ENCODE measurements at regions not wholly inside any gene's neighbourhood (a gene's known extent, or its start where the extent isn't known, plus 50 kb on each side); places are given as distances from the start of the nearest gene placed in this dataset.

DNA sequence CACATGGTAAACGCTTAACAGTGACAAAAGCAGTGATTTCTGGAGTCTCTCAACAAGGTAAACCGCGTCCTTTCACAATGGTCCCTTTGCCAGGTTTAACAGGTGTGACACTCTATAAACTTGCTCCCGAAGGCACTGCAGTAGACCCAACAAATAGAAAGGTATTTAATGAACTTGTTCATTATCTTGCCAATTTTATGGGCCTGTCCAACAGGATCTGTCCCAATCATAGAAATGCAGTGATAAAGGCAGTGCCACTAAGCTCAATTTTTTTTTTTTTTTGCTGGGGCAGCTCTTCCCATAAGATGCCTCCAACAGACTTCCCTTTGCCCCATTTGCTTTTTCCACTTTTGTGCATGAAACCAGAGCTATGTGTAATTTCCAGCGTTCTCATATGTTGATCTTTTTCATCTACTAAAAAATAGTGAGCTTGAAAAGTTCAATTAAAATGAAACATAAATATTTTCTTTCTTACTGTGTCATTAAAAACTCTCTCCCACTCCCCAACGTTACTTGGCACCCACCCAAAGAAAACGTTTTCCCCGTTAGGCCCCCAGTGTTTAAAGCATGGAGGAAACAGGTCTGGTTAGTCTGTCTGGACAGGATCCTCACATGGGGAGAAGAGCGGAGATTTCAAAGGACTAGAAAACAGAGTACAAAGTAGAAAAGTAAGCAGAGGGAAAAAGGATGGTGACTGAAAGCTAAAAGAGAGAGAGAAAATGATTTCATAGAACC, 80.9 kb upstream of the SPATA31D4 start:
- no peak for DNase-seq (ENCODE audit: low spot score)

DNA sequence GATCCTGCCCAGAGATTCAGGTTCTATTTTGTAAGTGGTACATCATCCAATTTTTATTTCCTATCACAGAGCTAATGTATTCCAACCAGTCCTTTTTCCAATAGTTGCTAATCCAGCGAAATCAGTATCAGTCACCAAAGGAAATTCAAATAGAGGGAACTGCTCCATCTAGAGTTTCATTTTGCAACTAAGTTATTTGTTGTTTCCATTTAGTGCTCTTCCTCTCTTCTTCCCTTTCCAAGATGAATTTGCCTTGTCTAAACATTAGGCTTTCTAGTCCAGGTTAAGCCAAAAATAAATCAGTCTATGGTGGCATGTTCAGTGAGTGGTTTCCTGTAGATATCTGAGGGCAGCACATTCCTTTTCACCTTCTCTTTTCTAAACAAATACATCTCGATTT, 79.8 kb upstream of the SPATA31D4 start:
- DNase-seq (ENCODE audit: low spot score), result peak; percentile 73

DNA sequence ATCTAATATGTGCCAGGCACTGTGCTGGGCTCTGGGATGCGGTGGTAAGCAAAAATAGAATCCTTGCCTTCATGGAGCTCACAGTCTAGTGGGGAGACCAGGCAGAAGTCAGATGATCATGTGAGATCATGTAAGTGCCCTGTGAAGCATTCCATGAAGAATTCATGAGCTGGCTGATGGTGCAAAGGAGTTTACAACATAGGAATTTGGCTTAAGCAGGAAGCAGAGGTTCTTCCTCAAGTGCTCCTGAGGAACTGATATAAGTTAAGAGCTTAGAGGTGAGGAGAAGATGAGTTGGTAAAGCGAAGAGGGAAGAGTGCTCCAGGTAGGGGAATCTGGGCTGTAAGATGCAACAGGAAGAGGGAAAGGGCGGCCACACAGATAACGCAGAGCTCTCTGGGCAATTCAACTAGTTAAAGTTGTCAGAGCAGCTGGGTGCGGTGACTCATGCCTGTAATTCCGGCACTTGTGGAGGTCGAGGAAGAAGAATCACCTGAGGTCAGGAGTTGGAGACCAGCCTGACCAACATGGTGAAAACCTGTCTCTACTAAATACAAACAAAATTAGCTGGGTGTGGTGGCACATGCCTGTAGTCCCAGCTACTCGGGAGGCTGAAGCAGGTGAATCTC, 78.5 kb upstream of the SPATA31D4 start:
- DNase-seq (ENCODE audit: low spot score), result no peak

DNA sequence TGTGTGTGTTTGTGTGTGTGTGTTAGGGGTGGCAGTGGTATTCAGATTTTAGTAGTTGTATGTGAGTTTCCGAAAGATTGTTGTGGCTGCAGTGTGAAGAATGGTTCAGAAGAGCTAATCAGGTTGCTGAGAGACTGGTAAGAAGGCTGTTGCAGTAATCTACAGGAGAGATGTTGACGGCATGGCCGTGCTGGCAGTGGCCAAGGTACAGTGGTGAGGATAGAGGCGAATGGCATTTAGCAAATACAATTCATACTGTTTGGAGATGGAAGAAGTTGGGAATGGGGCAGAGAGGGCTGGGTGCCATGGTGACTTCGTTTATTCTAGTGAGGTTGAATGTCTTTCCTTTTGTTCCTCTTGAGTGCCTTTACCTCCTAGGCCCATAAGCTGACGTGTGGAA, 77.5 kb upstream of the SPATA31D4 start:
- DNase-seq (ENCODE audit: low spot score), result no peak

DNA sequence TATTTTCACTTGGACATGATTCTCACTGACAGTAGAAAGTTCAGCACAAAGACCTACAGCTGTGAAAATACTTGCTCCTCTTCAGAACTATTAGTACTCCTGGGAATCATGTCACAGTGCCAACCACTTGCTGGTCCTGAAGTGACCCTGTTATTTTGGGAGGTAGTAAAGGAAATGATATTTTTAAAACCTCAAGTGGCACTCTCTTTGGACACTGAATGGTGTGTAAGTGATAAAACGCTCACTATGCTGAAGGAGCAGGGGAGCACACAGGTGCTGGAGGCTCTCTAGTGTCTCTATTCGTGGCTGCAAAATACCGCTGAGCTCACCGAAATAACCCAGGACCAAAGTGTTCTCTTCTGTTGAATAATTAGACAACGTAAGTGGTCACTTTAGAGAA, 76.9 kb upstream of the SPATA31D4 start:
- no peak for DNase-seq (ENCODE audit: low spot score)

DNA sequence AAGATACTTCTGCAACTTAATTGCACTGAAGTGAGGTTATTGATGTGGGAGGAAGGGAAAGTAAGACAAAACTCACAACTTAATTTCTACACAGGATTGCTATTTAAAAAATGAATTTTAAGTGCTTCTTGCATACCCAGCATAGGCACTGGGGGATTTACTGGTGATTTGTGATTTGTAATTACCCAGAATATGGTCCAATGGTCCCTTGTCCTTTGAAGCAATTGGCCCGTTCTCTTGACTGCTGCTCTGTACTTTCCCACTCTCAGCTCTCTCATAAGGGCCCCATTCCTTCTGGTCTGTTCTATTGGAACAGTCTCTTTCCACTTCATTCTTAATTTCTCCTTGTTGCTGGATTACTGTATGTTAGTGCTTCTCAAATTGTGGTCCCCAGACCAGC, 75.4 kb upstream of the SPATA31D4 start:
- no peak for DNase-seq (ENCODE audit: low spot score)

DNA sequence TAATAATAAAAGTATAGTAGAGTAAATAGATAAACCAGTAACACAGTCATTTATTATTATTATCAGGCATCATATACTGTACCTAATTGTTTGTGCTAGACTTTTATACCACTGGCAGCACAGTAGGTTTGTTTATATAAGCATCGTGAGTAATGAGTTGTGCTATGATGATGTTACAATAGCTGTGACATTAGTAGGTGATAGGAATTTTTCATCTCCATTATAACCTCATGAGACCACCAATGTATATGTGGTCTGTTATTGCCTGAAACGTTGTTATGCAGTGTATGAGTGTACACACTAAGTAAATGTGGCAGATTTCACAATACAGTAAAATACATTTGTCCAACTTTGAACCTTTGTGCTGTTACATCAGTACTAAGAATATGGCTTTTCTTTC, 72.7 kb upstream of the SPATA31D4 start:
- DNase-seq (ENCODE audit: low spot score), result no peak

DNA sequence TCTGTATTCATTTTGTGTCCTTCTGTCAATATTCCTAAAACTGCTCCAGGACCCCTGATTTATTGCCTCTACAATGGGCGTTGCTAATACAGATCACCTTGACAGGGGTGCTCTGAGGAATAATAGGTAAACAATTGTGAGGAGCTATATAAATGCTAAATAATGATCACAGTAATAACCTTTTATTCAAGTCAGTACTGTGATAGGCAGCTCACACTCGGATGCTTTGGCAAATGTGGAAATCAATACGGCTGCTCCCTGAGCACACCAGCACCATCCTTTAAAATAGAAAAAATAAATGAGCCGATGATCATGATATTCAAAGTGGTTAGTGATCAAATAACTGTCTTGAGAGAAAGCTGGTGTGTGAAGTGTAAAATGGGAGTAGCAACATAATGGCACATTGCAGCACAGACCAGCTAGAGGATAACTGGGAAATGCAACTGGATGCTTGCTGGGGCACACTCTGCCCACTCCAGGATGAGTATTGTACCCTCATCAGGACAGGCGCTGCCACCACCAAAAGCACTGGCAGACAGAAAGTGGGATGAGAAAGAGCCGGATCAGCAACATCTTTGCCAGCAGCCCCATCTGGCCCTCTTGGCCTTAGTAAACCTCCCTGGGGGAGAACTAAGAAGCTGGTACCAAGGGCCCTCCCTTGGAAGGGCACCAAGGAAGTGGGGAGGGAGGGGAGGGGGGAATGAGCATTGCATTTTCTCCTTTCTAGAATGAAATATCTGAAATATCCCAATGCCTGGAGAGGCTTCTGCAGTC, 69.4 kb upstream of the SPATA31D4 start:
- no peak for DNase-seq (ENCODE audit: low spot score)

DNA sequence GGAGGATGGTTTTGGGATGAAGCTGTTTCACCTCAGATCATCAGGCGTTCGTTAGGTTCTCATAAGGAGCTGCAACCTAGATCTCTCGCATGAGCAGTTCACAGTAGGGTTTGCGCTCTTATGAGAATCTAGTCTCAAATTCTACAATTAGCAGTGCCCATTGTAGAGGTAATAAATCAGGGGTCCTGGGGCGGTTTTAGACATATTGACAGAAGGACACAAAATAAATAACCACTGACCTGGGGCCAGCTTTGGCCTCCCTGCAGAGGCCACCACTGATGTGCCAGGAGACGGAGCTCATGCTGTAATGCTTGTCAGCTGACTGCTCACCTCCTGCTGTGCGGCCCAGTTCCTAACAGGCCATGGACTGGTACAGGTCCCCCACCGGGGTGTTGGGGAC, 67.6 kb upstream of the SPATA31D4 start:
- DNase-seq (ENCODE audit: low spot score), result no peak

DNA sequence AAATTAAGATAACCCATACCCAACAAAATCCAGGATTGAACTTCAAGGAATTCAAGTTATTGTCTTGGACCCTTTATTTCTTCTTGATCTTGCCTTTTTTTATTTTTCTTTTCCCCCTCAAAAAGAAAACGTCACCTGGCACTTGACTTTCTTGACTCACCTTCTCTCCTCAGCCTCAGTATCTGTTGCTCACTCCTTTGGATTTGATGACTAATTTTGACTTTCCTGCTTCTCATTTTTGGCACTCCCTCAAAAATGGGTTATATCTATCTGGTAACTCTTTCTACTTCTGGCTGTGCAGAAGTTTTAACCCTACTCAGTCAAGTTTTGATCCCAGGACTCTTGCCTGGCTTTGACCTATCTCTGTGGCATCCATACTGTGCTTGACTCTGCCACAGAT, 66.6 kb upstream of the SPATA31D4 start:
- no peak for DNase-seq (ENCODE audit: low spot score)

DNA sequence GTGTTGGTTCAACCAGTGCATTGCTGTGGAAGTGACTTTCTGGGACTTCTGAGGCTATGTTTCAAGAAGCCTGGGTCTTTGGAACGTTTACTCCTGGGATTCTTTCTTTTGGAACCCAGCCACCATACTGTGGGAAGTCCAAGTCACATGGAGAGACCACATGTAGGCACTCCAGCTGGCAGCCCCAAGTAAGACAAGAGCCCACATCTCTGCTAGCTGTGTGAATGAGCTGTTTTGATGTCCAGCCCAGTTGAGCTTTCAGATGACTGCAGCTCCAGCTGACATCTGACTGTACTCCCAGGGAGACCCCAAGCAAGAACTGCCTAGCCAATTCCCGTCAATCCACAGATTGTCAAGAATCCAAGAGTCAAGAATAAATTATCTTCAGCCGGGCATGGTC, 60.1 kb upstream of the SPATA31D4 start:
- no peak for DNase-seq (ENCODE audit: low spot score)

DNA sequence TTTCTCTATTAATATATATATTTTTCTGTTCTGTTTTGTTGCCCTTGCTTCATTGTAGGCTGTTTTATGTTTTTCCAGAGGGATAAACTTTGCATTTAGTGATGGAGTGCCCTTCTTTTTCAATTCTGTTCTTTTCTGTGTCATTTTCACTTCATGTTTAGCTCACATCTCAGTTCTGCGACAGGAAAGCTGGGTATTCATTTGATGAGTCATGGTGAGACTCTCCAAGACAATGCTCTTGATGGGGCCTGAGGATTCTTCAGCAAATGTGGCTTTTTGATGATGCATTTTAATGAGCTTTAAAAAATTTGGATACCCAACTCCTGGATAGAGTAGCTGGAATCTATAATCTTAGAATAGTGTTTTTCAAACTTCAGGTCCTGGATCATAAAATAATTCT, 56.5 kb upstream of the SPATA31D4 start:
- DNase-seq (ENCODE audit: low spot score), result no peak

DNA sequence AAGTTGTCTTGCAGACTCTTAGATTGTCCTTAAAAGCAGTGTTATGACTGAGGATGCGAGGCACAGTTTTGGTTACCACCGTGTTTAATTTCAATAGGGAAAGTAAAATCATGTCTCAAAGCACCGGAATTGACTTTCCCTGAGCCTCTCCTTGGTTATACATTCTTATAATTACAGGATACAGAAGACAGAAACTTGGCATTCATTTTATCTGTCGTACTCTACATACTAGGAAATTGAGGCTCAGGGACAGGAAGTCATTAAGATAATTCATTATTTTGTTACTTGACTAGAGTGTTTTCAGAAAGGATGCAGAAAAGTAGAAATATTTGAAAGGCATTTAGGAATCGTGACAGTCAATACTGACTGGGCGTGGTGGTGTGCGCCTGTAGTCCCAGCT, 54.0 kb upstream of the SPATA31D4 start:
- DNase-seq (ENCODE audit: low spot score), result no peak

DNA sequence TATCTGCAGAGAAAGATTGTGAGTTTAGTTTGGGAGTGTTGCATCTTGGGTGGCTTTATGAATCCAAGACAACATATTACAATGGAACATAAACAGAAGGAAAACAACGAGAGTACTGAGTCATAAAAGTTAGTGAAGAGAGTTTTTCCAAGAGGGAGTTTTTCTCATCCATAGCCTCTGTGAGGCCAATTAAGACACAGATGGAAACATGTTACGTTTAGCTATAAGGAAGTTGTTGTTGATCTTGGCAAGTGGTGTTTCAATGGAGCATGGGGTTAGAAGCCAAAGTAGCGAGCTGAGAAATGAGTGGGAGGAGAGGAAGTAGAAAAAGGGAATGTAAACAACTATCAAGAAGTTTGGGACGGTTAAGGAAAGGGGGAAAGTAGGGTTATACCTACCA, 53.3 kb upstream of the SPATA31D4 start:
- no peak for DNase-seq (ENCODE audit: low spot score)

DNA sequence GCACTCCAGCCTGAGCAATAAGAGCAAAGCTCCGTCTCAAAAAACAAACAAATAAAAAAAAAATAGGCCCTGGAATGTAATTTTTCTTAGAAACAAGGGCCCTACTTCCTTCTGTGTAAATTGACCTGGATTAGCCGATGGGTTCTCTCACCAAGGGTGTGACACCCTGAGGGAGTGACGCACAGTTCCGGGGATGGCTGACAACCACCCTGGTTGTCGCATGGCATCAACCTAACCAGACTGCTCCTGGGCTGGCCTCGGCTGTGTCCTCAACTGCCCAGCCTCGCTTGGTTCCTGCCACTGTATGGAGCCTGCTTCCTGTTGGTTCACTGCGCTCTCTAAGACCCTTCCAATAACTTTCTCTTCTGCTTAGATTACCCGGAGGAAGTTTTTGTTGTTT, 51.2 kb upstream of the SPATA31D4 start:
- no peak for DNase-seq (ENCODE audit: low spot score)
